HepG2 (cell line): ENCODE measurements at regions not wholly inside any gene's neighbourhood (a gene's known extent, or its start where the extent isn't known, plus 50 kb on each side); places are given as distances from the start of the nearest gene placed in this dataset.

Experiments
- EZH2 ChIP-seq: conservative IDR thresholded peaks from 2 replicates; pipeline ENCODE4 v1.6.1; 2012; ENCODE audit warnings: mild to moderate bottlenecking, low read depth, low read length, moderate library complexity
- PHF8 ChIP-seq: sonication (generic); formaldehyde crosslinking; IDR thresholded peaks from 2 replicates; pipeline ENCODE4 v1.5.0; 2020; ENCODE audit warnings: missing genetic modification reagents
- SAFB2 ChIP-seq: sonication (generic); formaldehyde crosslinking; IDR thresholded peaks from 2 replicates; pipeline ENCODE4 v1.5.1; 2020; ENCODE audit warnings: missing genetic modification reagents, low read depth, mild to moderate bottlenecking, borderline replicate concordance
- TAF15 ChIP-seq: fragments of 200-400 bp; formaldehyde crosslinking; IDR thresholded peaks from one replicate; pipeline ENCODE4 v1.6.1; 2018; ENCODE audit warnings: mild to moderate bottlenecking, low read depth, low read length; ENCODE audit not compliant: poor library complexity, severe bottlenecking
- TBP ChIP-seq: sonication (generic); formaldehyde crosslinking; IDR thresholded peaks from 2 replicates; pipeline ENCODE4 v1.5.0; 2020; ENCODE audit warnings: missing genetic modification reagents
- ZBTB20 ChIP-seq: sonication (generic); formaldehyde crosslinking; IDR thresholded peaks from 2 replicates; pipeline ENCODE4 v1.8.1; 2023; ENCODE audit warnings: missing genetic modification reagents, low read depth, mild to moderate bottlenecking, borderline replicate concordance
- ZMYM3 ChIP-seq: sonication (generic); formaldehyde crosslinking; IDR thresholded peaks from 2 replicates; pipeline ENCODE4 v1.5.1; 2020; ENCODE audit warnings: mild to moderate bottlenecking, missing genetic modification reagents
- TF ChIP-seq, protein P1 (sequence below): IDR thresholded peaks from 2 replicates; pipeline ENCODE4 v1.6.1; 2016; ENCODE audit warnings: low read depth, control low read depth
- TF ChIP-seq, protein P2 (sequence below): sonication (generic); formaldehyde crosslinking; IDR thresholded peaks from 2 replicates; pipeline ENCODE4 v1.8.1; 2022; ENCODE audit warnings: mild to moderate bottlenecking, missing genetic modification reagents
- TF ChIP-seq, protein P3 (sequence below): sonication (generic); formaldehyde crosslinking; IDR thresholded peaks from 2 replicates; pipeline ENCODE4 v1.5.0; 2020; ENCODE audit warnings: mild to moderate bottlenecking, missing genetic modification reagents, moderate library complexity

DNA sequence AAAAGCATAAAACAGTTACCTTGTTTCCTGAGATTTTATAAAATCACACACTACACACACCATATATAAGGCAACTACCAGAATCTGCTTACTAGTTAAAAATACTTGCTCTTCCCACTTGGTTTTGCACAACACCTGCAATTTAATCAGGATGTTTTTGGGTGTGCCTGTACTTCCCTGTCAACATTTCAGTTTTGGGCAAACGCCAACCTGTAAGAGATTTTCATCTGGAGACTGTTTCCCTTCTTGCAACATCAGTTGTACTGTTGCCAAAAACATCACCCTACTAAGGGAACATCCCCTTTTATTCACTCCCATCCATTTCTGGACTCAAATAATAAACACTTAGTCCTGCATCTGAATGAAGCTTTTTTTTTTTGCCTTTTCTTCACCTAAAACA lies 172.3 kb downstream of the DUSP6 start:
- TF ChIP-seq, protein P1, sequence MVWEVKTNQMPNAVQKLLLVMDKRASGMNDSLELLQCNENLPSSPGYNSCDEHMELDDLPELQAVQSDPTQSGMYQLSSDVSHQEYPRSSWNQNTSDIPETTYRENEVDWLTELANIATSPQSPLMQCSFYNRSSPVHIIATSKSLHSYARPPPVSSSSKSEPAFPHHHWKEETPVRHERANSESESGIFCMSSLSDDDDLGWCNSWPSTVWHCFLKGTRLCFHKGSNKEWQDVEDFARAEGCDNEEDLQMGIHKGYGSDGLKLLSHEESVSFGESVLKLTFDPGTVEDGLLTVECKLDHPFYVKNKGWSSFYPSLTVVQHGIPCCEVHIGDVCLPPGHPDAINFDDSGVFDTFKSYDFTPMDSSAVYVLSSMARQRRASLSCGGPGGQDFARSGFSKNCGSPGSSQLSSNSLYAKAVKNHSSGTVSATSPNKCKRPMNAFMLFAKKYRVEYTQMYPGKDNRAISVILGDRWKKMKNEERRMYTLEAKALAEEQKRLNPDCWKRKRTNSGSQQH (CRISPR knock-in tag): no peak
- no peak for TF ChIP-seq TBP (CRISPR knock-in tag)
- TF ChIP-seq, protein P2, sequence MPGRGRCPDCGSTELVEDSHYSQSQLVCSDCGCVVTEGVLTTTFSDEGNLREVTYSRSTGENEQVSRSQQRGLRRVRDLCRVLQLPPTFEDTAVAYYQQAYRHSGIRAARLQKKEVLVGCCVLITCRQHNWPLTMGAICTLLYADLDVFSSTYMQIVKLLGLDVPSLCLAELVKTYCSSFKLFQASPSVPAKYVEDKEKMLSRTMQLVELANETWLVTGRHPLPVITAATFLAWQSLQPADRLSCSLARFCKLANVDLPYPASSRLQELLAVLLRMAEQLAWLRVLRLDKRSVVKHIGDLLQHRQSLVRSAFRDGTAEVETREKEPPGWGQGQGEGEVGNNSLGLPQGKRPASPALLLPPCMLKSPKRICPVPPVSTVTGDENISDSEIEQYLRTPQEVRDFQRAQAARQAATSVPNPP (CRISPR knock-in tag): no peak
- no peak for TF ChIP-seq TAF15
- no peak for TF ChIP-seq ZMYM3 (CRISPR knock-in tag)
- no peak for TF ChIP-seq PHF8 (CRISPR knock-in tag)
- no peak for TF ChIP-seq EZH2
- TF ChIP-seq, protein P3, sequence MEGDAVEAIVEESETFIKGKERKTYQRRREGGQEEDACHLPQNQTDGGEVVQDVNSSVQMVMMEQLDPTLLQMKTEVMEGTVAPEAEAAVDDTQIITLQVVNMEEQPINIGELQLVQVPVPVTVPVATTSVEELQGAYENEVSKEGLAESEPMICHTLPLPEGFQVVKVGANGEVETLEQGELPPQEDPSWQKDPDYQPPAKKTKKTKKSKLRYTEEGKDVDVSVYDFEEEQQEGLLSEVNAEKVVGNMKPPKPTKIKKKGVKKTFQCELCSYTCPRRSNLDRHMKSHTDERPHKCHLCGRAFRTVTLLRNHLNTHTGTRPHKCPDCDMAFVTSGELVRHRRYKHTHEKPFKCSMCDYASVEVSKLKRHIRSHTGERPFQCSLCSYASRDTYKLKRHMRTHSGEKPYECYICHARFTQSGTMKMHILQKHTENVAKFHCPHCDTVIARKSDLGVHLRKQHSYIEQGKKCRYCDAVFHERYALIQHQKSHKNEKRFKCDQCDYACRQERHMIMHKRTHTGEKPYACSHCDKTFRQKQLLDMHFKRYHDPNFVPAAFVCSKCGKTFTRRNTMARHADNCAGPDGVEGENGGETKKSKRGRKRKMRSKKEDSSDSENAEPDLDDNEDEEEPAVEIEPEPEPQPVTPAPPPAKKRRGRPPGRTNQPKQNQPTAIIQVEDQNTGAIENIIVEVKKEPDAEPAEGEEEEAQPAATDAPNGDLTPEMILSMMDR (CRISPR knock-in tag): no peak
- TF ChIP-seq ZBTB20 (CRISPR knock-in tag): no peak
- TF ChIP-seq SAFB2 (CRISPR knock-in tag): no peak
